Testis (tissue), 2 donors: ENCODE measurements at regions not wholly inside any gene's neighbourhood (a gene's known extent, or its start where the extent isn't known, plus 50 kb on each side); places are given as distances from the start of the nearest gene placed in this dataset.

ENCODE experiments used
- DNase-seq: peaks from one replicate; pipeline ENCODE4 v3.0.0-alpha.2; 2019
- H3K27ac ChIP-seq, 2 donors: fragments of 200-600 bp; sonication (generic); one replicate each; pipeline ENCODE4 v1.5.1; 2019
- H3K27me3 ChIP-seq: fragments of 200-600 bp; sonication (generic); one replicate; pipeline ENCODE4 v1.5.1; 2019
- H3K36me3 ChIP-seq: fragments of 200-600 bp; sonication (generic); one replicate; pipeline ENCODE4 v1.5.1; 2017; ENCODE audit warnings: low read depth; ENCODE audit errors: missing control alignments
- H3K4me1 ChIP-seq: fragments of 200-600 bp; sonication (generic); one replicate; pipeline ENCODE4 v1.5.1; 2019
- H3K4me3 ChIP-seq, 2 donors: fragments of 200-600 bp; sonication (generic); one replicate each; pipeline ENCODE4 v1.5.1; 2017 to 2019
- H3K9me3 ChIP-seq: fragments of 200-600 bp; sonication (generic); one replicate; pipeline ENCODE4 v1.5.1; 2017
- POLR2A ChIP-seq: fragments of 450-650 bp; IDR thresholded peaks from one replicate; pipeline ENCODE4 v1.6.1; 2017; ENCODE audit warnings: antibody characterized with exemption, mild to moderate bottlenecking, moderate library complexity
- WGBS, 2 donors: methylation state at CpG; one replicate each; pipeline ENCODE4 v1.1.5; 2018; 5-methylcytosine and 5-hydroxymethylcytosine counted together
- intact Hi-C: fragments of 100-400 bp; cut with DNase I; formaldehyde crosslinking; loops from one replicate; pipeline ENCODE4 v1.15.1; 2023; ENCODE audit warnings: low total_unique reads
- TF ChIP-seq, protein P1 (sequence below), 3 experiments: fragments of 450-650 bp in 2 of 3; fragments of 200-600 bp in 1 of 3; sonication (generic) in 1 of 3; IDR thresholded peaks; one replicate each; pipeline ENCODE4 v1.5.1; 2016 to 2019; ENCODE audit warnings: antibody characterized with exemption in 3 of 3, mild to moderate bottlenecking in 2 of 3, moderate library complexity in 1 of 3

DNA sequence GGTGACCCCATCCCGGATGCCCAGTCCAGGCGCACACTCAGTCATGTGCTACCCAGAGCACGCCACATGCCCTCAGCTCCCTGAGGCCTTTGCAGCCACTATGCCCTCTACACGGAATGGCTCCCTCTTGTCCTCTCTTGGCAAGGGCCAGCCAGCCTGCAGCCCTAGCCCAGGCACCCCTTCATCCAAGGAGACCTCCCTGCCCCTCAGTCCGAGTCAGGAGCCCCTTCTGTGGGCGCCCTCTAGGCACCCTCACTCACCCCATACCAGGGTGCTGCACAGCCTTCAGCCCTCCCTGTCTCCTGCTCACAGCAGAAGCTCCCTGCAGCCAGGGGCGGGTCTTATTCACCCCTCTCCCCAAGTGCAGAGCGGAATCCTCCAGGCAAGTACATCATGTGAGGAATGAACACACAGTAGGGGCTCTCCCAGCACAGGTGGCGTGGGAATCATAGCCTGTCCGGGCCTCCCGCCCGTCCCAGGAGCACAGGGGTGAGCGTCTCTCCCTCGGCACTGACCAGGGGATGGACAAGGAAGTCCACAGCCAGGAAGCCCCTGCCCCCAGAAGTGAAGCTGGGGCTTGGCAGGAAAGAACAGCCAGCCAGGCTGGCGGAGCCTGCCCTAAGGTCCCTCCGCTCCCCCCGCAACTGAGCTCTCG lies 186.9 kb downstream of the RBFOX3 start:
- Histone ChIP-seq H3K27me3 (no peaks in the 10 kb centered on the region), H3K36me3 (no peaks in the 10 kb centered on the region), H3K27ac (no peak overlapping the region), H3K9me3 (no peaks in the 10 kb centered on the region), H3K4me1 (no peaks in the 10 kb centered on the region), H3K4me3 (no peak overlapping the region)
- WGBS, 2 donors: 83 to 93% methylated on average over 3 to 18 of the region's 18 CpGs
- DNase-seq: no peak
- intact Hi-C loops: no loop called here
- TF ChIP-seq, protein P1, sequence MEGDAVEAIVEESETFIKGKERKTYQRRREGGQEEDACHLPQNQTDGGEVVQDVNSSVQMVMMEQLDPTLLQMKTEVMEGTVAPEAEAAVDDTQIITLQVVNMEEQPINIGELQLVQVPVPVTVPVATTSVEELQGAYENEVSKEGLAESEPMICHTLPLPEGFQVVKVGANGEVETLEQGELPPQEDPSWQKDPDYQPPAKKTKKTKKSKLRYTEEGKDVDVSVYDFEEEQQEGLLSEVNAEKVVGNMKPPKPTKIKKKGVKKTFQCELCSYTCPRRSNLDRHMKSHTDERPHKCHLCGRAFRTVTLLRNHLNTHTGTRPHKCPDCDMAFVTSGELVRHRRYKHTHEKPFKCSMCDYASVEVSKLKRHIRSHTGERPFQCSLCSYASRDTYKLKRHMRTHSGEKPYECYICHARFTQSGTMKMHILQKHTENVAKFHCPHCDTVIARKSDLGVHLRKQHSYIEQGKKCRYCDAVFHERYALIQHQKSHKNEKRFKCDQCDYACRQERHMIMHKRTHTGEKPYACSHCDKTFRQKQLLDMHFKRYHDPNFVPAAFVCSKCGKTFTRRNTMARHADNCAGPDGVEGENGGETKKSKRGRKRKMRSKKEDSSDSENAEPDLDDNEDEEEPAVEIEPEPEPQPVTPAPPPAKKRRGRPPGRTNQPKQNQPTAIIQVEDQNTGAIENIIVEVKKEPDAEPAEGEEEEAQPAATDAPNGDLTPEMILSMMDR (IDR thresholded peaks at IDR 0.05): no peak
- no peak for TF ChIP-seq POLR2A

DNA sequence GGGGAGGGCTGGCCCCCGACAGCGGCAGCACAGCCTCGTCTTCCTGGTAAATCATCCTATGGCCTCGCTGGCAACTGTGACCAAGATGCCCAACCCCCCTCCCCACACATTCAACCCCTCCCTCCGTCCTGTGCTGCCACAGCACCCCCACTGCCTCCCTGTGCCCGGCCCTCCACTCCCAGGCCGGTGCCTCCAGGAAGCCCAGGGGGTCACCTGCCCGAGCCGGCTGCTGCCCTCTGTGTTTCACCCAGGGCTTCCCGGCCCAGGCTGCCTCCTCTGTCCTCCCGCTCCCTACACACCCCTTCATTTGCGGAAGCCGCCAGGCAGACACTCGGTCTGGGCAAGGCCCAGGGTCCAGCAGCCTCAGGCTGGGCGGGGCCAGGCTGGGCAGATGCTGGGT lies 188.6 kb downstream of the RBFOX3 start:
- Histone ChIP-seq H3K27me3 (no peaks in the 10 kb centered on the region), H3K36me3 (no peaks in the 10 kb centered on the region), H3K4me1 (no peaks in the 10 kb centered on the region), H3K4me3 (no peak overlapping the region), H3K9me3 (no peaks in the 10 kb centered on the region), H3K27ac (no peak overlapping the region)
- no peak for DNase-seq
- TF ChIP-seq, protein P1 (IDR thresholded peaks at IDR 0.05): no peak
- TF ChIP-seq POLR2A: no peak
- WGBS, 2 donors: 78 to 82% methylated on average over 15 of the region's 15 CpGs
- intact Hi-C loops: no loop called here

DNA sequence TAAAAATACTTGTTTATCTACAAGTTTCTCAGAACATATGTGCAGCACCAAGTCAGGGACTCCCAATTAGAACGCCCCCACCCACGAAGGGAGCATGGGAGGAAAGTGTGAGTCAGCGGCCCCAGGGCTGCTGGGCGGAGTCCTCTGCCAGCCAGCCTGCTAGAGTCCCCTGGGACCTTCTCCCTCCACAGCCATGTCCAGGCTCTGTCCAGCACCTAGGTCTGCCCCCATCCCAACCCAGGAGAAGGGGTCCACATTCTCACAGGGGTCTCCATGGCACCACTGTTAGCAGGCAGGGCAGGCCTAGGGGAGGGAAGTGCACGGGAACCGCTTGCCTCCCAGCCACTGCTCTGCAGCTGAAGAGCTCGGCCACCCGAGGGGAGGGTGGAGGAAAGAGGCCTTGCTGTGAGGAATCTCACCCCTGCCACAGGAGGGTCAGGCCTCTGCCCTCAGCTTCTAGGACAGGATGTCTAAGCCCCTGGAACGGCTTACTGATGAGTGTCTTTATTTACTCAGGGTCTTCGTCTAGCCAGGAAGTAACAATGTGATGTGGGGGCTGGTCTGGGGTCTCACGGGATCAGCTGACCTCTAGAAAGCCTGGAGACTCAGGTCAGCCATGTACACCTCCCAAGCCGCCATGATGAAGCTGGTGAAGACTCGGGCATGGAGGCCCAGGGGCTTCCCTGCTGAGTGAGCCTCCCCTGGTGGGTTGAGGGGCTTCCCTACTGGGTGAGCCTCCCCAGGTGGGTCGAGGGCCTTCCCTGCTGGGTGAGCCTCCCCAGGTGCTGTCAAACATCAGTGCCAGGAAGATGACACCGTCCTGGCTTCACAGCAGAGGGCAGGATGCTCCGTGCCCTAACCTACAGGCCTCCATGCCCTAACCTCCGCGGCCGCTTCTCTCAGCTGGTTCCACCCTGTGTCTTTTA lies 190.3 kb downstream of the RBFOX3 start:
- H3K27me3 ChIP-seq: no peaks in the 10 kb centered on the region
- no peaks in the 10 kb centered on the region for H3K4me1 ChIP-seq
- 73 to 75% methylated on average over 8 to 19 of the region's 19 CpGs for WGBS, 2 donors
- H3K36me3 ChIP-seq: no peaks in the 10 kb centered on the region
- no peak for TF ChIP-seq POLR2A
- TF ChIP-seq, protein P1 (IDR thresholded peaks at IDR 0.05): no peak
- no peaks in the 10 kb centered on the region for H3K9me3 ChIP-seq
- no peak for DNase-seq
- no peak overlapping the region for H3K4me3 ChIP-seq
- intact Hi-C loops: no loop called here
- no peak overlapping the region for H3K27ac ChIP-seq

DNA sequence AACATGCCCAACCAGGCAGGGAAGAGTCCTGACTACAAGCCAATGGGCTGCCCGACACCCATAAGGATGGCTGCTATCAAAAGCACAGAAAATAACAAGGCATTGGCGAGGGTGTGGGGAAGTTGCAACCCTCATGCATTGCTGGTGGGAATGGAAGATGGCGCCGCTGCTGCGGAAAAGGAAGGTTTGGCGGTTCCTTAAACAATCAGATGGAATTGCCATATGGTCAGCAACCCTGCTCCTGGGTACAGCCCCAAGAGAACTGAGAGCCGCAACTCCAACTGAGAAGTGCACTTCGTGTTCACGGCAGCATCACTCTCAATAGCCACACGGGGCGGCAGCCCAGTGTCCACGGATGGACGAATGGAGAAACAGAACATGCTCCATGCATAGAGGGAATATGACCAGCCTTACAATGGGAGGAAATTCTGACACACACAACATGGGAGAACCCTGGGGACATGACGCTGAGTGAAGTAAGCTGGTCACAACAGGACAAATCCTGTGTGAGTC lies 193.3 kb downstream of the RBFOX3 start:
- 90 to 94% methylated on average over 14 of the region's 14 CpGs for WGBS, 2 donors
- intact Hi-C loops: no loop called here
- Histone ChIP-seq H3K27ac (no peak overlapping the region), H3K9me3 (no peaks in the 10 kb centered on the region), H3K4me1 (no peaks in the 10 kb centered on the region), H3K27me3 (no peaks in the 10 kb centered on the region), H3K36me3 (no peaks in the 10 kb centered on the region), H3K4me3 (no peak overlapping the region)
- no peak for DNase-seq
- TF ChIP-seq, protein P1 (IDR thresholded peaks at IDR 0.05): no peak
- TF ChIP-seq POLR2A: no peak
